ENCODE measurements at regions not wholly inside any gene's neighbourhood (a gene's known extent, or its start where the extent isn't known, plus 50 kb on each side); places are given as distances from the start of the nearest gene placed in this dataset.
"Not testable (repeated sequence)": the region's sequence is repeated elsewhere in the genome, so short reads cannot be mapped to it uniquely, and the experiment has no call there.

DNA sequence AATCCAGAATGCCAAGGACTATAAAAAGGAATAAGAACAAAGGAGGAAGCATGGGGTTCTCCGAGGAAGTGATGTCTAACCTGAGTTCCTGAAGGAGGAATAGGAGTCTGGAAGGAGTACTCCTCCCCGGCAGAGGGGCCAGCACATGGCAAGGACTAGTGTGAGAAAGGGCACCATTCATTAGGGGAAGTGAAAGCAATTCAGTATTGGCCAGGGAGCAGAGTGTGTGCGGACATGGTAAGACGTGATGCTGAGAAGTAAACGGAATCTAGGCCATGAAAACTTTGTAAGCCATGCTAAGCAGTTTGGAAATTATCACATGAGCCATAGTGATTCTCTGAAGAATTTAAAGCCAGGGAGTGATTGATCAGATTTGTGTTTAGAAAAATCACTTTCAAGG, 218.9 kb upstream of the PRDM1 start:
- Histone ChIP-seq H3K4me1 (no peaks in the 10 kb centered on the region), H3K4me3 (no peak overlapping the region), H3K36me3 (ENCODE audit: insufficient read depth in 1 of 2, low read depth in 1 of 2) (no peaks in the 10 kb centered on the region), H3K27ac (no peak overlapping the region), H3K27me3 (ENCODE audit: insufficient read depth in 3 of 3, low read length in 2 of 3) (no peaks in the 10 kb centered on the region), H3K9me3 (no peaks in the 10 kb centered on the region)
- 84 to 91% (median 87%) methylated on average over 5 of the region's 5 CpGs for WGBS, 3 donors
- TF ChIP-seq, protein P1, sequence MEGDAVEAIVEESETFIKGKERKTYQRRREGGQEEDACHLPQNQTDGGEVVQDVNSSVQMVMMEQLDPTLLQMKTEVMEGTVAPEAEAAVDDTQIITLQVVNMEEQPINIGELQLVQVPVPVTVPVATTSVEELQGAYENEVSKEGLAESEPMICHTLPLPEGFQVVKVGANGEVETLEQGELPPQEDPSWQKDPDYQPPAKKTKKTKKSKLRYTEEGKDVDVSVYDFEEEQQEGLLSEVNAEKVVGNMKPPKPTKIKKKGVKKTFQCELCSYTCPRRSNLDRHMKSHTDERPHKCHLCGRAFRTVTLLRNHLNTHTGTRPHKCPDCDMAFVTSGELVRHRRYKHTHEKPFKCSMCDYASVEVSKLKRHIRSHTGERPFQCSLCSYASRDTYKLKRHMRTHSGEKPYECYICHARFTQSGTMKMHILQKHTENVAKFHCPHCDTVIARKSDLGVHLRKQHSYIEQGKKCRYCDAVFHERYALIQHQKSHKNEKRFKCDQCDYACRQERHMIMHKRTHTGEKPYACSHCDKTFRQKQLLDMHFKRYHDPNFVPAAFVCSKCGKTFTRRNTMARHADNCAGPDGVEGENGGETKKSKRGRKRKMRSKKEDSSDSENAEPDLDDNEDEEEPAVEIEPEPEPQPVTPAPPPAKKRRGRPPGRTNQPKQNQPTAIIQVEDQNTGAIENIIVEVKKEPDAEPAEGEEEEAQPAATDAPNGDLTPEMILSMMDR (IDR thresholded peaks at IDR 0.05): no peak
- no peak for DNase-seq
- ATAC-seq: no peak
- intact Hi-C loops (cut with DNase I): no loop called here

DNA sequence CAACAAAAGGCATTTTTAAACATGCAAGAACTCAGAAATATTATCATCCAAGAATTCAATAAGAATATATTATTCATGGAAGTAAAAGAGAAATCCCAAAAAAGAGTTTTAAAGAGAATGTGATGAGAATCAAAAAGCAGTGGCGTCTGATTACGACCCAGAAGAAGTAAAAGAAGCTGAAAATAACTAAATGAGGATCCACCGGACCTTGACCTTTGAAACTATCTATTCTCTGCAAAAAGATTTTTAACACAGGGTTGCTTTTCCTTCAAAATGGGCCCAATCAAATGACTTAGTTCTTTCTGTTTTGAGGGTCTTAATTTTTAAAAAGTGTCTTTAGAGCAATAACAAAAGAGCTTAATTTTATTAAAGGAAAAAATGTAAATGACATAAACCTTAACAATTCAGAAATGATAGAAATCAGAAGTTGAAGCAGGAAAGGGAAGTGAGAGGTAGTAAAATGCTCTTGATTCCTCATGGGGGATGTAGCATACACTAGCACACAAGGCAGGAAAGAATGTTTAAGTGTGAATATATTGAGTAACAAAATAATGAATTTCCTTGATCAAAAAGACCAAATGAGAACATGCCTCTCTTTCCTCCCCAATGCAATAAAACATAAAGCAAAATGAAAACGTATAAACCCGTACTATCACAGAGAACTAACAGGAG, 223.1 kb upstream of the PRDM1 start:
- no peaks in the 10 kb centered on the region for H3K27me3 ChIP-seq (ENCODE audit: insufficient read depth in 3 of 3, low read length in 2 of 3)
- DNase-seq: no peak
- no peak for ATAC-seq
- WGBS, 3 donors: 84 to 86% (median 84%) methylated on average over 5 of the region's 5 CpGs
- no peaks in the 10 kb centered on the region for H3K4me1 ChIP-seq
- H3K4me3 ChIP-seq: no peak overlapping the region
- TF ChIP-seq, protein P1 (IDR thresholded peaks at IDR 0.05): no peak
- intact Hi-C loops (cut with DNase I): no loop called here
- H3K27ac ChIP-seq: no peak overlapping the region
- no peaks in the 10 kb centered on the region for H3K9me3 ChIP-seq
- H3K36me3 ChIP-seq (ENCODE audit: insufficient read depth in 1 of 2, low read depth in 1 of 2): no peaks in the 10 kb centered on the region

DNA sequence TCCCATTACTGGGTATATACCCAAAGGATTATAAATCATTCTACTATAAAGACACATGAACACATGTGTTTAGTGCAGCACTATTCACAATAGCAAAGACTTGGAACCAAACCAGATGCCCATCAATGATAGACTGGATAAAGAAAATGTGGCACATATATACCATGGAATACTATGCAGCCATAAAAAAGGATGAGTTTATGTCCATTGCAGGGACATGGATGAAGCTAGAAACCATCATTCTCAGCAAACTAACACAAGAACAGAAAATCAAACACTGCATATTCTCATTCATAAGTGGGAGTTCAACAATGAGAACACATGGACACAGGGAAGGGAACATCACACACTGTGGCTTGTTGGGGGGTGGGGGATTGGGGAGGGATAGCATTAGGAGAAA, 225.2 kb upstream of the PRDM1 start:
- DNase-seq; intact Hi-C loops (cut with DNase I); H3K4me1 ChIP-seq; H3K27me3 ChIP-seq (ENCODE audit: insufficient read depth in 3 of 3, low read length in 2 of 3); H3K36me3 ChIP-seq (ENCODE audit: insufficient read depth in 1 of 2, low read depth in 1 of 2); ATAC-seq; H3K9me3 ChIP-seq; H3K27ac ChIP-seq; H3K4me3 ChIP-seq: not testable (repeated sequence)

DNA sequence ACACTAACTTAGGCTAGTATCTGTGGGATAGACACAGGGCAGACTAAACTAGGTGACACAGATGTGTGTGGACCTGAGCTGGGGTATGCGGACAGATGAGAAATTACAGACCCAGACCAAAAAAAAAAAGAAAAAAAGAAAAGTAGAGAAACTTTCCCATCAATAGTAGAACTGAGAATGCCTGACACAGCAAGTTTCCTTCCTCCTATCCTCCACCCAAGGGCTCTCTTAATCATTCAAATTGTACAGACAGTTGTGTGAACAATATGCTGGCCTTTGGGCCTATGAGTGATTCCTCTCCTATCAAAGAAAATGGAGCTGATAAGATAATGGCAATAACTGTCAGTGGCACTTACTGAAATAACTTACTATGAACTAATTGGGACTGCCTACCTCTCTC, 226.7 kb upstream of the PRDM1 start:
- no peaks in the 10 kb centered on the region for H3K9me3 ChIP-seq
- no peak overlapping the region for H3K27ac ChIP-seq
- WGBS, 3 donors: 87 to 100% (median 95%) methylated on average over 1 of the region's 1 CpG
- no peaks in the 10 kb centered on the region for H3K36me3 ChIP-seq (ENCODE audit: insufficient read depth in 1 of 2, low read depth in 1 of 2)
- TF ChIP-seq, protein P1 (IDR thresholded peaks at IDR 0.05): no peak
- no peaks in the 10 kb centered on the region for H3K4me1 ChIP-seq
- H3K4me3 ChIP-seq: no peak overlapping the region
- no peak for DNase-seq
- H3K27me3 ChIP-seq (ENCODE audit: insufficient read depth in 3 of 3, low read length in 2 of 3): no peaks in the 10 kb centered on the region
- no peak for ATAC-seq
- intact Hi-C loops (cut with DNase I): no loop called here

DNA sequence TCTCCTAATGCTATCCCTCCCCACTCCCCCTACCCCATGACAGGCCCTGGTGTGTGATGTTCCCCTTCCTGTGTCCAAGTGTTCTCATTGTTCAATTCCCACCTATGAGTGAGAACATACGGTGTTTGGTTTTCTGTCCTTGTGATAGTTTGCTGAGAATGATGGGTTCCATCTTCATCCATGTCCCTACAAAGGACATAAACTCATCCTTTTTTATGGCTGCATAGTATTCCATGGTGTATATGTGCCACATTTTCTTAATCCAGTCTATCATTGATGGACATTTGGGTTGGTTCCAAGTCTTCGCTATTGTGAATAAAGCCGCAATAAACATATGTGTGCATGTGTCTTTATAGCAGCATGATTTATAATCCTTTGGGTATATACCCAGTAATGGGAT, 227.5 kb upstream of the PRDM1 start:
- H3K4me1 ChIP-seq; DNase-seq; H3K9me3 ChIP-seq; H3K36me3 ChIP-seq (ENCODE audit: insufficient read depth in 1 of 2, low read depth in 1 of 2); H3K4me3 ChIP-seq; intact Hi-C loops (cut with DNase I); ATAC-seq; H3K27me3 ChIP-seq (ENCODE audit: insufficient read depth in 3 of 3, low read length in 2 of 3); H3K27ac ChIP-seq: not testable (repeated sequence)
- WGBS, 3 donors: 89 to 100% (median 91%) methylated on average over 3 of the region's 3 CpGs

DNA sequence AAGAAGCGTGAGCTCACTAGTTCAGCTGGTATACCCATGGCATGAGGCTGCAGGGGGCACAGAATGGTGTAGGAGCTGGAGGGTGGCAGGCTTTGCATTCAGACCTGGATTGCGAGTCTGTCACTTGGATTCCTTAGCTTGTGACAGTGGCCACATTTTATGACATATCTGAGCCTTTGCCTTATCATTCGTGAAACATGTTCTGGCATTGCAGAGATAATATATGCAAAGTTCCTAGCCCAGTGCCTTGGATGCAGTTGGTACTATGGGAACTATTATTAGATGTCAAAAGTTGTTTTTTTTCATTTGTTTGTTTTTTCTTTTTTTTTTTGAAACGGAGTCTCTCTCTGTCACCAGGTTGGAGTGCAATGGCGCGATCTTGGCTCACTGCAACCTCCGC, 230.7 kb upstream of the PRDM1 start:
- TF ChIP-seq, protein P1 (IDR thresholded peaks at IDR 0.05): no peak
- WGBS, 3 donors: 95 to 97% (median 96%) methylated on average over 7 of the region's 7 CpGs
- ATAC-seq (no peak), DNase-seq (no peak)
- Histone ChIP-seq H3K9me3 (no peaks in the 10 kb centered on the region), H3K4me3 (no peak overlapping the region), H3K27ac (no peak overlapping the region), H3K36me3 (ENCODE audit: insufficient read depth in 1 of 2, low read depth in 1 of 2) (no peaks in the 10 kb centered on the region), H3K27me3 (ENCODE audit: insufficient read depth in 3 of 3, low read length in 2 of 3) (no peaks in the 10 kb centered on the region), H3K4me1 (no peaks in the 10 kb centered on the region)
- intact Hi-C loops (cut with DNase I): no loop called here

DNA sequence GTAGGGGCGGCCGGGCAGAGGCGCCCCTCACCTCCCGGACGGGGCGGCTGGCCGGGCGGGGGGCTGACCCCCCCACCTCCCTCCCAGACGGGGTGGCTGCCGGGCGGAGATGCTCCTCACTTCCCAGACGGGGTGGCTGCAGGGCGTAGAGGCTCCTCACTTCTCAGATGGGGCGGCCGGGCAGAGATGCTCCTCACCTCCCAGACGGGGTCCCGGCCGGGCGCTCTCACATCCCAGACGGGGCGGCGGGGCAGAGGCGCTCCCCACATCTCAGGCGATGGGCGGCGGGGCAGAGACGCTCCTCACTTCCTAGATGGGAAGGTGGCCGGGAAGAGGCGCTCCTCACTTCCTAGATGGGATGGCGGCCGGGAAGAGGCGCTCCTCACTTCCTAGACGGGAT, 232.2 kb upstream of the PRDM1 start:
- ATAC-seq; H3K27me3 ChIP-seq (ENCODE audit: insufficient read depth in 3 of 3, low read length in 2 of 3); H3K4me1 ChIP-seq; H3K4me3 ChIP-seq; H3K27ac ChIP-seq; H3K9me3 ChIP-seq; DNase-seq; H3K36me3 ChIP-seq (ENCODE audit: insufficient read depth in 1 of 2, low read depth in 1 of 2); intact Hi-C loops (cut with DNase I): not testable (repeated sequence)
- 97 to 99% (median 98%) methylated on average over 18 to 27 of the region's 33 CpGs for WGBS, 3 donors

Data from psoas muscle (tissue), 7 donors.